Pancreas (tissue), 10 donors: ENCODE measurements at regions not wholly inside any gene's neighbourhood (a gene's known extent, or its start where the extent isn't known, plus 50 kb on each side); places are given as distances from the start of the nearest gene placed in this dataset.

Source experiments
- ATAC-seq, 4 donors: fragments of 200-7000 bp; cut with Tn5 transposase; one replicate each; pipeline versions ENCODE4 v1.8.0 to v1.9.1; 2020; ENCODE audit warnings: mild to moderate bottlenecking in 4 of 4, moderate library complexity in 4 of 4
- DNase-seq, 6 donors: peaks; one replicate each; pipeline ENCODE4 v3.0.0-alpha.2; 2020
- FAIRE-seq: peaks from 2 replicates; lab custom pipeline; 2012; peaks lifted over from hg19 to GRCh38; lab: Jason Lieb, UNC
- H3K27ac ChIP-seq, 4 donors: fragments of 200-600 bp; sonication (generic); 1 replicate in 3 of 4; 2 replicates in 1 of 4; pipeline versions ENCODE4 v1.5.0 to v1.8.0; 2020
- H3K27me3 ChIP-seq, 4 donors: fragments of 200-600 bp; one replicate each; pipeline ENCODE4 v1.8.0; 2021
- H3K36me3 ChIP-seq, 3 donors: fragments of 200-600 bp; sonication (generic) in 1 of 3; one replicate each; pipeline versions ENCODE4 v1.5.0 to v1.8.0; 2020 to 2021
- H3K4me1 ChIP-seq, 3 donors: fragments of 200-600 bp; one replicate each; pipeline ENCODE4 v1.8.0; 2021
- H3K4me3 ChIP-seq, 4 donors: fragments of 200-600 bp; sonication (generic) in 2 of 4; one replicate each; pipeline versions ENCODE4 v1.5.0 to v1.8.0; 2020 to 2021
- H3K9me3 ChIP-seq, 4 donors: fragments of 200-600 bp; one replicate each; pipeline ENCODE4 v1.8.0; 2021
- CTCF ChIP-seq, 4 donors: fragments of 200-600 bp; sonication (generic) in 3 of 4; IDR thresholded peaks; one replicate each; pipeline versions ENCODE4 v1.5.0 to v1.8.0; 2021; ENCODE audit warnings: antibody characterized with exemption in 4 of 4
- WGBS, 2 donors: extraction: QIAGEN DNeasy Blood & Tissue Kit; methylation state at CpG; one replicate each; pipeline ENCODE4 v1.1.7; 2013; 5-methylcytosine and 5-hydroxymethylcytosine counted together
- intact Hi-C, 3 donors: fragments of 100-400 bp; cut with DNase I; formaldehyde crosslinking; loops; one replicate each; pipeline versions ENCODE4 v1.11.1 to v1.14.2; 2022
- donor health status: healthy with polysubstance abuse.
- donor health status: DM: no; HTN: no; CAD: no; lungs with moderate emphysema.
- donor health status: DM: no; HTN: no; CAD: no.
- donor health status: control.
- donor health status: control.
- donor health status: Bipolar disorder and iron deficiency.
- donor health status: DM: yes; HTN: yes; CAD: no.
- donor health status: DM: no; HTN: no; CAD: no.
- donor health status: DM: no; HTN: no; CAD: no.
- donor health status: DM: yes; HTN: yes; CAD: no.

DNA sequence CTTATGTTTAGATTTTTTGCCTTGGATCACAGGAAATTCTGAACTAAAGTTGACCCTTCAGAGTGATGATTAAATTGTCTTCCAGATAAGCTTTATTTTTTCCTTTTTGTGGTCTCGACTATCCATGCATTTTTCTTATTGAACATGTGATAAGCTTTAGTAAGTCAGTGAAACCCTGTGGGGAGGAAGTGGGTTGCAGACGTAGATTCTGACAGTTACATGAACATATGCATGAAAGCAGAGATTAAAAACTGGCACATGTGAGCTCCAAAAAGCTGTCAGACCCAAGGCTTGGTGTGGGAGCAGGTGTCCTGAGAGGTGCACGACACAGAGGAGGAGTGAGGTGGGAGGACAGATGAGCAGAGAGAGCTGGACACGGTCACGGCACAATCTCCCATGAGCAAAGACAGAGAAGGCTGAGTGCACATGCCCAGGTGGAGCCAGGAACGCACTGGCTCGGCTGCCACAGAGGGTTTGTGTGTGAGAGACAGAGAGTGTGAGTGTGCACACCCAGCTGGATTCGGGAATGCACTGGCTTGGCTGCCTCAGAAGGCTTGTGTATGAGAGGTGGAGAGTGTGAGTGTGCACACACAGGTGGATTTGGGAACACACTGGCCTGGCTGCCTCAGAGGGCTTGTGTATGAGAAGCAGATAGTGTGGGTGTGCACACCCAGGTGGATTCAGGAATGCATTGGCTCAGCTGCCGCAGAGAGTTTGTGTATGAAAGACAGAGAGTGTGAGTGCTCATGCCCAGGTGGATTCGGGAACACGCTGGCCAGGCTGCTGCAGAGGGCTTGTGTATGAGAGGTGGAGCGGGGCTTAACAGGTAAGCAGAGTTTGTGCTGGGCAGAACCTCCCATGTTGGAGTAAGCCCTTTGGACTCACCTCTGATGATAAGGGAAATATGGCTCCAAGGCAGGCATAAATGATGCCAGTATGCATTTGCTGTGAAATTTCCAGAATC lies 849.1 kb upstream of the SALL3 start:
- 34 to 42% methylated on average over 12 of the region's 12 CpGs for WGBS, 2 donors
- Histone ChIP-seq H3K9me3 (no peaks in the 10 kb centered on the region), H3K27me3 (no peaks in the 10 kb centered on the region), H3K27ac (no peak overlapping the region), H3K36me3 (no peaks in the 10 kb centered on the region), H3K4me3 (no peak overlapping the region), H3K4me1 (no peaks in the 10 kb centered on the region)
- no peak for FAIRE-seq
- TF ChIP-seq CTCF (IDR thresholded peaks at IDR 0.05): no peak
- no peak for DNase-seq
- ATAC-seq: no peak
- intact Hi-C loops: no loop called here

- WGBS, 2 donors: 59 to 73% methylated on average over 7 of the region's 7 CpGs
- no peak for DNase-seq
- intact Hi-C loops: no loop called here
- Histone ChIP-seq H3K4me3 (no peak overlapping the region), H3K9me3 (no peaks in the 10 kb centered on the region), H3K27ac (no peak overlapping the region), H3K27me3 (peaks cover 0 to under 1% (median 0%) of the 10 kb centered on the region in 4 donors), H3K36me3 (no peaks in the 10 kb centered on the region), H3K4me1 (no peaks in the 10 kb centered on the region)
- TF ChIP-seq CTCF (IDR thresholded peaks at IDR 0.05): no peak
- no peak for ATAC-seq
- no peak for FAIRE-seq
Measured at GRCh38 chr18:78133729-78134128, 845.9 kb upstream of the SALL3 start.

DNA sequence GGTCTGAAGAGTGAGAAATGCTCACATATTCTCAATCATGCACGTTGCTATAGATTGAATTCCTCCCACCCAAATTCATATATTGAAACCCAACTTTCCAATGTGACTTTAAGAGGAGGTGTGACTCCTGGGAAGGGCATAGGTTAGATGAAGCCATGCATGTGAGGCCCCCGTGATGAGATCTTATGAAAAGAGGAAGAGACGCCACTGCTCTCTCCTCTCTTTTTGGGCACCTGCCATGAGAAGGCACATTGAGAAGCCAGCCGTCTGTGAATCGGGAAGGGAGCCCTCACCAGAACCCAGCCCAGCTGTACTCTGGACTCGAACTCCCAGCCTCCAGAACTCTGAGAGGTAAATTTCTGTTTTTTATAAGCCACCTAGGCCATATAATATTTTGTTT lies 842.6 kb upstream of the SALL3 start:
- 59 to 71% methylated on average over 6 of the region's 6 CpGs for WGBS, 2 donors
- no peak for TF ChIP-seq CTCF (IDR thresholded peaks at IDR 0.05)

DNA sequence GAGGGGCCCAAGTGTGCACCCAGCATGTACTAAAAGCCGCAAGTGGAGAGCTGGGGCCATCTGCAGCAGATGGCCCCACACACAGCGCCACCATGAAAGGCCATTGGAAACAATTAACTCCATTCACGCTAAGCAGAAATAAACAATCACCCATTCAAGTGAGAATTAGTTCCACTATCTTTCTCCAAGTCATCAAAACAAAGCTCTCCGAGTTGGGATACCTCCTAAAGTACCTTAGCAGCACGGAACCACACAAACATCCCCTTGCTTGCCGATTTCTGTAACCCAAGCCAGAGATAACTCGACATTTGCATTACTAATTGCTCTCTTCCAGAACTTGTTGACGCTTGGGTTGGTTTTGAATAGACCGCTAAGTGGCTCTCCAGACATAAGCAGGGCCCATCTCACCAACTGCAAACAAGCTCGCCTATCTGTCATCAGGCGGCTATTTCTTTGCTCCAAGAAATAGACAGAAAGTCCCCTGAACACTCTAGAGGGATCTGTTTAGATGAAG lies 840.6 kb upstream of the SALL3 start:
- ATAC-seq (no peak), DNase-seq (no peak), FAIRE-seq (no peak)
- H3K36me3 ChIP-seq: no peaks in the 10 kb centered on the region
- 17 to 24% methylated on average over 11 of the region's 11 CpGs for WGBS, 2 donors
- intact Hi-C loops: no loop called here
- H3K9me3 ChIP-seq: no peaks in the 10 kb centered on the region
- no peak for TF ChIP-seq CTCF (IDR thresholded peaks at IDR 0.05)
- H3K4me1 ChIP-seq: no peaks in the 10 kb centered on the region
- H3K27ac ChIP-seq: no peak overlapping the region
- H3K4me3 ChIP-seq: no peak overlapping the region
- peaks cover 0 to 8% (median 0%) of the 10 kb centered on the region in 4 donors for H3K27me3 ChIP-seq

More for the DNA sequence above, 842.6 kb upstream of the SALL3 start:
- H3K27me3 ChIP-seq: peaks cover 0 to 8% (median 0%) of the 10 kb centered on the region in 4 donors
- intact Hi-C loops: no loop called here
- H3K36me3 ChIP-seq: no peaks in the 10 kb centered on the region
- H3K4me3 ChIP-seq: no peak overlapping the region
- DNase-seq: no peak
- FAIRE-seq: no peak
- ATAC-seq: no peak
- no peaks in the 10 kb centered on the region for H3K4me1 ChIP-seq
- H3K9me3 ChIP-seq: no peaks in the 10 kb centered on the region
- H3K27ac ChIP-seq: no peak overlapping the region

DNA sequence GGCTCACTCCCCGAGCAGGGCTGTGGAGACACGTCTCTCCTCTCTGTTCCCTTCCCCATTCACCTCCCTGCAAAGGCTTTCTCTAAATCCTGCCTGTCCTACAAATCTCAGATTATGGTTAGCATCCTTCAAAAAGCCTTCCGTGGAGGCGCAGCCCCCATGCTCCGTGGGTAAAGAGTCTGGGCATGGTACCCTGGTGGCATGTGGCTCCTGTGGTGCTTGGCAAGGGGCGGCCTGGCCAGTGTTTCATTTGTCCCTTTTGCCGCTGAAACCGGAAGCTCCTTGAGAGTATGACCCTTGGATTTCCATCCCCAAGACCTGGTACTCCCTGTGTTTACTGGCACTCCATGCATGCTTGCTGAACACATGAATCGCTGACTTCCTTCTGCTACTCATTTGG lies 839.3 kb upstream of the SALL3 start:
- ATAC-seq (no peak), DNase-seq (no peak), FAIRE-seq (no peak)
- H3K27me3 ChIP-seq: peaks cover 0 to 8% (median 0%) of the 10 kb centered on the region in 4 donors
- no peaks in the 10 kb centered on the region for H3K9me3 ChIP-seq
- intact Hi-C loops: no loop called here
- H3K27ac ChIP-seq: no peak overlapping the region
- H3K4me3 ChIP-seq: no peak overlapping the region
- H3K4me1 ChIP-seq: no peaks in the 10 kb centered on the region
- TF ChIP-seq CTCF (IDR thresholded peaks at IDR 0.05): no peak
- H3K36me3 ChIP-seq: no peaks in the 10 kb centered on the region
- 62 to 73% methylated on average over 9 of the region's 9 CpGs for WGBS, 2 donors
